Glutamatergic neuron (in vitro differentiated cells): ENCODE measurements at regions not wholly inside any gene's neighbourhood (a gene's known extent, or its start where the extent isn't known, plus 50 kb on each side); places are given as distances from the start of the nearest gene placed in this dataset.

Experiments used
- DNase-seq: peaks from one replicate; pipeline ENCODE4 v3.0.0; 2022
- H3K27ac Mint-ChIP-seq: one replicate; pipeline ENCODE4 v1.8.0; 2020; ENCODE audit warnings: mild to moderate bottlenecking, mixed read lengths, inconsistent platforms; ENCODE audit not compliant: unreplicated experiment
- H3K27me3 Mint-ChIP-seq: one replicate; pipeline ENCODE4 v1.8.0; 2020; ENCODE audit warnings: mild to moderate bottlenecking, moderate library complexity, mixed read lengths, inconsistent platforms; ENCODE audit not compliant: unreplicated experiment
- H3K36me3 Mint-ChIP-seq: one replicate; pipeline ENCODE4 v1.8.0; 2020; ENCODE audit warnings: mild to moderate bottlenecking, mixed read lengths, inconsistent platforms; ENCODE audit not compliant: unreplicated experiment
- H3K4me1 Mint-ChIP-seq: one replicate; pipeline ENCODE4 v1.8.0; 2020; ENCODE audit warnings: mild to moderate bottlenecking, low read depth, mixed read lengths, inconsistent platforms; ENCODE audit not compliant: unreplicated experiment
- H3K4me3 Mint-ChIP-seq: one replicate; pipeline ENCODE4 v1.8.0; 2020; ENCODE audit warnings: mild to moderate bottlenecking, mixed read lengths, inconsistent platforms; ENCODE audit not compliant: unreplicated experiment
- H3K9me3 Mint-ChIP-seq: one replicate; pipeline ENCODE4 v1.8.0; 2020; ENCODE audit warnings: mild to moderate bottlenecking, moderate library complexity, mixed read lengths, inconsistent platforms; ENCODE audit not compliant: unreplicated experiment
- TF ChIP-seq, protein P1 (sequence below): fragments of 200-600 bp; sonication (generic); IDR thresholded peaks from one replicate; pipeline ENCODE4 v1.5.0; 2021; ENCODE audit not compliant: partially characterized antibody, unreplicated experiment

DNA sequence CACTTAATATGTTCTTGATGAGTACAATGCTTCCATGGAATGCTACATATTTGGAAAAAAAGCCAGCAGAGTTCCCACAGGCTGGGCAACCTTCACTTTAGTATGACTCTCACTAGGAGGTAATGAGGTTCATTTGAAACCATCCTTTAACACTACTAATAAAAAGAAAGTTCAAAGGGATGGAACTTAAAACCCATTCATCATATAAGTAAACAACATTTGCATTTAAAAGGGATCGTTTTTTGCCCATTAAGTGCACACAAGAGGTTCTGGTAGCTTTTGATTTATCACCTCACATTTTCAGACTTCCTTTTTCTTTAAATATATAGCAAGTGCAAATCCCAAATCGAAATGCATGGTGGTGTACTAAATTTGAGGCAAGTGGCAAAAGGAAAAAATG is 270.8 kb upstream of the DCC start:
- no peaks in the 10 kb centered on the region for H3K27me3 Mint-ChIP-seq
- H3K27ac Mint-ChIP-seq = no peak overlapping the region
- H3K4me1 Mint-ChIP-seq = no peaks in the 10 kb centered on the region
- no peak overlapping the region for H3K4me3 Mint-ChIP-seq
- H3K36me3 Mint-ChIP-seq = no peaks in the 10 kb centered on the region
- TF ChIP-seq, protein P1, sequence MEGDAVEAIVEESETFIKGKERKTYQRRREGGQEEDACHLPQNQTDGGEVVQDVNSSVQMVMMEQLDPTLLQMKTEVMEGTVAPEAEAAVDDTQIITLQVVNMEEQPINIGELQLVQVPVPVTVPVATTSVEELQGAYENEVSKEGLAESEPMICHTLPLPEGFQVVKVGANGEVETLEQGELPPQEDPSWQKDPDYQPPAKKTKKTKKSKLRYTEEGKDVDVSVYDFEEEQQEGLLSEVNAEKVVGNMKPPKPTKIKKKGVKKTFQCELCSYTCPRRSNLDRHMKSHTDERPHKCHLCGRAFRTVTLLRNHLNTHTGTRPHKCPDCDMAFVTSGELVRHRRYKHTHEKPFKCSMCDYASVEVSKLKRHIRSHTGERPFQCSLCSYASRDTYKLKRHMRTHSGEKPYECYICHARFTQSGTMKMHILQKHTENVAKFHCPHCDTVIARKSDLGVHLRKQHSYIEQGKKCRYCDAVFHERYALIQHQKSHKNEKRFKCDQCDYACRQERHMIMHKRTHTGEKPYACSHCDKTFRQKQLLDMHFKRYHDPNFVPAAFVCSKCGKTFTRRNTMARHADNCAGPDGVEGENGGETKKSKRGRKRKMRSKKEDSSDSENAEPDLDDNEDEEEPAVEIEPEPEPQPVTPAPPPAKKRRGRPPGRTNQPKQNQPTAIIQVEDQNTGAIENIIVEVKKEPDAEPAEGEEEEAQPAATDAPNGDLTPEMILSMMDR = no peak
- DNase-seq = no peak
- H3K9me3 Mint-ChIP-seq = no peaks in the 10 kb centered on the region

DNA sequence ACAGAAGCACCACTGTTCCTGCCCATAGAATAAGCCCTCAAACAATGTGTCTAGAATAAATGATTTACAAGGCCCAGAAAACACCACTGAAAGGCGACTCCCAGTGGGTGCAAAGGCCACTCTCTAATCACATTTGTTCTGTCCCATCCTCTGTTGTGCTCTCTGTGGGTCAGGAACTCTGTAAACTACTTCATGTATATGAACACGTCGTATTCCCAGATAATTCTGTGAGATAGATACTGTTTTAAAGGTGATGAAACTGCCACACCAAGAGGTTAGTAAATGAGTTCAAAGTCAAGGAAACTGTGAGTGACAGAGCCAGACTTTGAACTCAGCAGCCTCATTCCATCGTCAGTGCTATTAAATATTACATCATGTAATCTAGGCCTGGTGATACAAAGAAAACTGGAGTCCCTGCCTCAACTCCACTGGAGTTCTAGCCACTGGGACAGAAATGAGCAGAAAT is 269.7 kb upstream of the DCC start:
- Mint-ChIP-seq H3K27ac (no peak overlapping the region), H3K27me3 (no peaks in the 10 kb centered on the region), H3K4me3 (no peak overlapping the region)

DNA sequence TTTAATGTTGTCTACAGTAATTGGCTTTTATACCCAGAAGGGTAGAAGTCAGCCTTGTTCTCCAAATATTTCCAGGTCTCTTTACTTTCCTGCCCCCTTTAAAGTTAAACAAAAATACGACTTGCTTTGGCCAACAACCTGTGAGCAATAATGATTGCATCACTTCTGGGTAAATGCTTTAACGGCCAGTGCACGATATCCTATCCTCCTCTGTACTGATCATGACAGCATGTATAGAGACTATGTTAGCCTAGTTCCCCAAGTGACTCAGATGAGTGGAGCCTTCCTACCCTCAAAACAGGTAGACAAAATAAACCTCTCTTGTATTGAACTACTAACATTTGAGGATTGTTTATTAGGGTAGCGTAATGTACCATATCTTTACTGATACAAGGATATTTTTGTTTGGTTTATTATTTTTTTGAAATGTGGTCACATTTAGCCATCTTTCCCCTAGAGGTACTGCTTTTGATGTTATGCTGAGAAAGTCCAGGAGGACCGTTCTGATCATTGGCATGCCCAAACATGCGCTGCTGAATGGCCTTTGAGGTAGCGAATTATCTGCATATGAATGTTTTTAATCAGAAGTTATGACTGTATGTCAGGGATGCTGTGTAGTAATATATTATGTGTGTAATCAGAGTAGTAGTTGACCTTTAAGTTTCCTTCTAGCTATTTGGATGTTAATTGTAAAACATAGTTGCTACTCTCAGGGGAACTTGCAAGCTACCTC is 262.6 kb upstream of the DCC start:
- no peak overlapping the region for H3K27ac Mint-ChIP-seq
- H3K36me3 Mint-ChIP-seq = no peaks in the 10 kb centered on the region
- DNase-seq = no peak
- TF ChIP-seq, protein P1 = no peak
- peaks cover 2% of the 10 kb centered on the region for H3K9me3 Mint-ChIP-seq
- no peaks in the 10 kb centered on the region for H3K27me3 Mint-ChIP-seq
- H3K4me3 Mint-ChIP-seq = no peak overlapping the region
- no peaks in the 10 kb centered on the region for H3K4me1 Mint-ChIP-seq

More for the DNA sequence above, 269.7 kb upstream of the DCC start:
- DNase-seq = no peak
- Mint-ChIP-seq H3K4me1 (no peaks in the 10 kb centered on the region), H3K36me3 (no peaks in the 10 kb centered on the region), H3K9me3 (peaks cover 2% of the 10 kb centered on the region)
- TF ChIP-seq, protein P1 = no peak

DNA sequence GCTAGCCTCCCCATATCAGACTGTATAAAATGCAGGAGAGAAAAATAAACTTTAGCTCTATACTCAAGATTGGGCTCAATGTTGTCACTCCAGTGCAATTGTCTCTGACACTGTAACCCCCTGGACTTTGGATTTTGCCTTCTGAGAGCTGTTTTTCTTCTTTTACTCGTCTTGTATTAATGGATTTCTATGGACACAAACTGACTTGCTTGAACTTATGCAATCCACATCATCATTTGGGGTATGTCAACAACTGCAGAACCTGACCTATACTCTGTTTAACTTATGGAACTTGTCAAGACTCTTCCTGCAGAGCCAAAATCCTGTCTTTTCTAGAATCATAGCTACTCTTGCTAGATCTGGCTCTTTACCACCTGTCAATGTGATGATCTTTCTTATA is 257.8 kb upstream of the DCC start:
- Mint-ChIP-seq H3K4me1 (no peaks in the 10 kb centered on the region), H3K27me3 (no peaks in the 10 kb centered on the region), H3K27ac (no peak overlapping the region), H3K36me3 (no peaks in the 10 kb centered on the region), H3K9me3 (no peaks in the 10 kb centered on the region), H3K4me3 (no peak overlapping the region)
- TF ChIP-seq, protein P1 = no peak
- no peak for DNase-seq

DNA sequence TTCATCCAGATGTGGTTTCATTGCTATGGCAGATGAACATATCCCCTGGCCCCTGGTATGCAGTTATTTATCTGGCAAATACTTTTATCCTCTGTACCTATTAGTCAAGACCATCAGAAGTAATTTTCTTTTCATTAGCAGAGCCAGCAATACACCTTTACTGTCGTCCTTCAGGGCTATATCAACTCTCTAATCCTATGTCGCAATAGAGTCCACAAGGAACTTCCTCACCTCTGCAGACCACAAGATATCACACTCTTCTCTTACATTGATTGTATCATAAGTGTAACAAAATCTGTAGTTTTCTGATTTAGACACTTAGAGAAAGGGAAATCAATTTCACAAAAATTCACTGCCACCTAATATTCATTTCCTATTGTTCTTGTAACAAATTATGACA is 252.9 kb upstream of the DCC start:
- DNase-seq = no peak
- H3K4me1 Mint-ChIP-seq = no peaks in the 10 kb centered on the region
- H3K27me3 Mint-ChIP-seq = no peaks in the 10 kb centered on the region
- no peaks in the 10 kb centered on the region for H3K36me3 Mint-ChIP-seq
- H3K9me3 Mint-ChIP-seq = no peaks in the 10 kb centered on the region
- TF ChIP-seq, protein P1 = no peak
- H3K4me3 Mint-ChIP-seq = no peak overlapping the region
- no peak overlapping the region for H3K27ac Mint-ChIP-seq
